GM12878 (cell line): ENCODE measurements at regions not wholly inside any gene's neighbourhood (a gene's known extent, or its start where the extent isn't known, plus 50 kb on each side); places are given as distances from the start of the nearest gene placed in this dataset.

Source experiments
- ATAC-seq: fragments of 200-7000 bp; cut with Tn5 transposase; 3 replicates; pipeline ENCODE4 v1.9.1; 2020; ENCODE audit warnings: mild to moderate bottlenecking, moderate library complexity
- BruUV-seq: library from RNA; stranded (reverse); fragments of 400-500 nt; replicated peaks from 2 replicates; lab custom pipeline; 2021; lab: Mats Ljungman, UMichigan
- CTCF ChIA-PET: fragments of 300-600 bp; sonication (Branson Sonifier 250); formaldehyde crosslinking; extraction: SDS; loops from one replicate; lab custom pipeline; 2021; ENCODE audit warnings: inconsistent platforms; lab: Yijun Ruan, JAX
- POLR2A ChIA-PET: fragments of 350-600 bp; formaldehyde crosslinking; extraction: SDS; loops from one replicate; lab custom pipeline; 2021; ENCODE audit warnings: inconsistent platforms; lab: Charles Lee
- RAD21 ChIA-PET: fragments of 300-600 bp; sonication (Branson Sonifier 250); formaldehyde crosslinking; loops from one replicate; lab custom pipeline; 2023; ENCODE audit warnings: antibody characterized with exemption; ENCODE audit not compliant: unreplicated experiment; lab: Charles Lee
- SMC1A ChIA-PET: fragments of 300-600 bp; sonication (Branson Sonifier 250); formaldehyde crosslinking; loops from one replicate; lab custom pipeline; 2023; ENCODE audit not compliant: unreplicated experiment, uncharacterized antibody; lab: Charles Lee
- DNase-seq: peaks from one replicate; pipeline ENCODE4 v3.0.0-alpha.2; 2011; ENCODE audit warnings: low read depth, low spot score
- FAIRE-seq: peaks from 3 replicates; lab custom pipeline; 2011; peaks lifted over from hg19 to GRCh38; lab: Jason Lieb, UNC
- H2AFZ ChIP-seq: 2 replicates; pipeline ENCODE4 v1.6.0; 2011; ENCODE audit warnings: low read depth, low read length, control low read depth; ENCODE audit not compliant: control insufficient read depth
- H3K27ac ChIP-seq: 2 replicates; pipeline ENCODE4 v1.5.1; 2011; ENCODE audit warnings: control low read depth; ENCODE audit not compliant: control insufficient read depth, insufficient read depth
- H3K27me3 ChIP-seq, 2 experiments: replicated peaks in 1 of 2; 2 replicates each; pipeline versions ENCODE4 v1.6.0 to v1.6.1; 2011; ENCODE audit warnings: low read length in 1 of 2; ENCODE audit not compliant: control insufficient read depth in 2 of 2, insufficient read depth in 2 of 2
- H3K36me3 ChIP-seq, 2 experiments: 2 replicates each; pipeline ENCODE4 v1.5.1; 2011; ENCODE audit warnings: low read length in 1 of 2; ENCODE audit not compliant: control insufficient read depth in 2 of 2, insufficient read depth in 2 of 2
- H3K4me1 ChIP-seq: 2 replicates; pipeline ENCODE4 v1.6.1; 2011; ENCODE audit warnings: mild to moderate bottlenecking, low read length, moderate library complexity, mixed read lengths; ENCODE audit not compliant: control insufficient read depth, insufficient read depth
- H3K4me2 ChIP-seq: 2 replicates; pipeline ENCODE4 v1.6.0; 2011; ENCODE audit warnings: control low read depth; ENCODE audit not compliant: control insufficient read depth, insufficient read depth
- H3K4me3 ChIP-seq: fragments of 200-600 bp; sonication (generic); 2 replicates; pipeline ENCODE4 v1.5.1; 2016
- H3K79me2 ChIP-seq: 2 replicates; pipeline ENCODE4 v1.6.0; 2011; ENCODE audit warnings: low read length; ENCODE audit not compliant: control insufficient read depth, insufficient read depth
- H3K9ac ChIP-seq: 2 replicates; pipeline ENCODE4 v1.8.0; 2011; ENCODE audit warnings: low read length, control low read depth, mixed read lengths; ENCODE audit not compliant: control insufficient read depth, insufficient read depth
- H3K9me3 ChIP-seq: replicated peaks from 3 replicates; pipeline ENCODE4 v1.5.1; 2011; ENCODE audit warnings: mild to moderate bottlenecking, low read length; ENCODE audit not compliant: control insufficient read depth, insufficient read depth
- H4K20me1 ChIP-seq: 2 replicates; pipeline ENCODE4 v1.6.0; 2011; ENCODE audit not compliant: control insufficient read depth, insufficient read depth
- BHLHE40 ChIP-seq, 2 experiments: fragments of 450-650 bp in 1 of 2; IDR thresholded peaks; 2 replicates each; pipeline ENCODE4 v1.6.1; 2011 to 2017; ENCODE audit warnings: low read depth in 2 of 2, borderline replicate concordance in 1 of 2, improper control_type of control experiment in 1 of 2, low read length in 1 of 2, mild to moderate bottlenecking in 1 of 2
- ELK1 ChIP-seq: IDR thresholded peaks from 2 replicates; pipeline ENCODE4 v1.6.1; 2012; ENCODE audit warnings: low read depth, low read length, improper control_type of control experiment
- FOXM1 ChIP-seq: IDR thresholded peaks from 2 replicates; pipeline ENCODE4 v1.6.1; 2012; ENCODE audit warnings: low read depth, mild to moderate bottlenecking, inconsistent platforms, low read length, moderate library complexity
- RFX5 ChIP-seq: IDR thresholded peaks from 2 replicates; pipeline ENCODE4 v1.6.1; 2011; ENCODE audit warnings: low read depth, low read length, improper control_type of control experiment
- WRNIP1 ChIP-seq: IDR thresholded peaks from 2 replicates; pipeline ENCODE4 v1.6.1; 2011; ENCODE audit warnings: low read depth, low read length, improper control_type of control experiment, borderline replicate concordance
- ZSCAN29 ChIP-seq: fragments of 450-650 bp; IDR thresholded peaks from 2 replicates; pipeline ENCODE4 v1.6.1; 2017; ENCODE audit warnings: mild to moderate bottlenecking, moderate library complexity
- WGBS: methylation state at CpG from one replicate; pipeline ENCODE4 v1.1.6; 2016; ENCODE audit warnings: low lambda C conversion rate; ENCODE audit not compliant: insufficient replicate concordance, insufficient coverage; ENCODE audit errors: missing lambda C conversion rate; 5-methylcytosine and 5-hydroxymethylcytosine counted together
- in situ Hi-C: fragments of 300-500 bp; cut with MboI; formaldehyde crosslinking; loops from 9 replicates; pipeline ENCODE4 v1.14.3; 2018; ENCODE audit warnings: mixed read lengths
- intact Hi-C: fragments of 100-400 bp; cut with micrococcal nuclease; formaldehyde crosslinking; loops from one replicate; pipeline ENCODE4 v1.14.2; 2022; ENCODE audit not compliant: unreplicated experiment

GRCh38 chr15:77731945-77732344, 99.2 kb upstream of the LINGO1 start:
- Histone ChIP-seq H2AFZ (no peak overlapping the region), H3K9me3 (no peaks in the 10 kb centered on the region), H4K20me1 (no peaks in the 10 kb centered on the region), H3K27me3 (peaks cover 0 to 14% of the 10 kb centered on the region in 2 experiments; a peak in 3 of 4 replicates), H3K79me2 (no peaks in the 10 kb centered on the region), H3K4me1 (no peaks in the 10 kb centered on the region), H3K36me3 (no peaks in the 10 kb centered on the region), H3K4me3 (no peak overlapping the region)
- intact Hi-C loops: no loop called here
- RAD21 ChIA-PET: interaction anchor here (0.6 kb wide), 1 partner anchor 90 kb away, joined by 3 read pairs; no protein-coding TSS in a partner anchor
- no TSS peak for BruUV-seq
- FAIRE-seq: no peak
- TF ChIP-seq ZSCAN29 (no peak), BHLHE40 (IDR thresholded peaks at IDR 0.05; ENCODE audit: borderline replicate concordance in 1 of 2, low read depth in 2 of 2, low read length in 1 of 2) (0 out of 4 replicates have a peak, but pooled peaks of 1 of the 2 experiments have one; percentile 10)
- TF ChIP-seq, all 136 proteins: peak for 1
- ATAC-seq: no peak
- Histone ChIP-seq H3K4me2 (no peak overlapping the region), H3K9ac (no peak overlapping the region), H3K27ac (no peak overlapping the region)
- ChIA-PET CTCF (no interaction called here), POLR2A (no interaction called here), SMC1A (no interaction called here)
- 4% methylated on average over 5 of the region's 5 CpGs for WGBS
- no peak for DNase-seq
- in situ Hi-C loops: no loop called here

- no peak overlapping the region for H3K9ac ChIP-seq
- intact Hi-C loops: no loop called here
- ChIA-PET CTCF (interaction anchor here (1.1 kb wide), 1 partner anchor 90 kb away, joined by 3 read pairs; no protein-coding TSS in a partner anchor), POLR2A (no interaction called here), SMC1A (no interaction called here), RAD21 (no interaction called here)
- no peaks in the 10 kb centered on the region for H3K4me1 ChIP-seq
- H3K27me3 ChIP-seq: peaks cover 0 to 13% of the 10 kb centered on the region in 2 experiments; a peak in 3 of 4 replicates
- no peak for DNase-seq
- TF ChIP-seq ELK1 (no peak), RFX5 (no peak), WRNIP1 (no peak), FOXM1 (no peak)
- H3K9me3 ChIP-seq: no peaks in the 10 kb centered on the region
- in situ Hi-C loops: no loop called here
- WGBS: 22% methylated on average over 8 of the region's 8 CpGs
- no peak overlapping the region for H3K27ac ChIP-seq
- H3K79me2 ChIP-seq: no peaks in the 10 kb centered on the region
- H3K4me2 ChIP-seq: no peak overlapping the region
- no peak overlapping the region for H2AFZ ChIP-seq
- FAIRE-seq: no peak
- H4K20me1 ChIP-seq: no peaks in the 10 kb centered on the region
- no peak for ATAC-seq
- no peaks in the 10 kb centered on the region for H3K36me3 ChIP-seq
- H3K4me3 ChIP-seq: no peak overlapping the region
- no TSS peak for BruUV-seq
These were observed 98.4 kb upstream of the LINGO1 start for GRCh38 chr15:77731067-77731466.
